SK-N-SH (cell line): ENCODE measurements at regions not wholly inside any gene's neighbourhood (a gene's known extent, or its start where the extent isn't known, plus 50 kb on each side); places are given as distances from the start of the nearest gene placed in this dataset.

Experiments
- CTCF ChIA-PET: fragments of 300-600, 350-600 bp; formaldehyde crosslinking; extraction: SDS; loops from one replicate; lab custom pipeline; 2021; lab: Yijun Ruan, JAX
- POLR2A ChIA-PET: fragments of 350-600 bp; sonication (Branson Sonifier 250); formaldehyde crosslinking; extraction: SDS; loops from one replicate; lab custom pipeline; 2020; ENCODE audit warnings: antibody characterized with exemption, inconsistent platforms; lab: Yijun Ruan, JAX
- DNase-seq: peaks from one replicate; pipeline ENCODE4 v3.0.0; 2012
- H2AFZ ChIP-seq: fragments of 200-600 bp; sonication (generic); 2 replicates; pipeline ENCODE4 v1.8.1; 2016; ENCODE audit warnings: antibody characterized with exemption, mild to moderate bottlenecking, low read depth
- H3F3A ChIP-seq: fragments of 200-600 bp; sonication (generic); replicated peaks from 2 replicates; pipeline ENCODE3; 2016; ENCODE audit warnings: antibody characterized with exemption, mild to moderate bottlenecking; ENCODE audit not compliant: insufficient read depth
- H3K27ac ChIP-seq, 2 experiments: fragments of 200-500 bp in 1 of 2; fragments of 200-600 bp in 1 of 2; sonication (Bioruptor generic) in 1 of 2; sonication (generic), shearing (Covaris generic) in 1 of 2; 2 replicates each; pipeline versions ENCODE4 v1.5.1 to v1.6.1; 2014 to 2016; ENCODE audit warnings: low read depth in 2 of 2, inconsistent platforms in 1 of 2, low read length in 1 of 2, mild to moderate bottlenecking in 1 of 2, mixed read lengths in 1 of 2
- H3K27me3 ChIP-seq: fragments of 200-600 bp; sonication (generic), shearing (Covaris generic); 2 replicates; pipeline ENCODE4 v1.6.1; 2016; ENCODE audit warnings: mixed run types; ENCODE audit not compliant: insufficient read depth
- H3K36me3 ChIP-seq, 2 experiments: fragments of 200-500 bp in 1 of 2; fragments of 200-600 bp in 1 of 2; sonication (Bioruptor generic) in 1 of 2; sonication (generic) in 1 of 2; replicated peaks in 1 of 2; 2 replicates each; pipeline versions ENCODE3 to v1.5.1; 2014 to 2016; ENCODE audit warnings: low read length in 1 of 2, mild to moderate bottlenecking in 1 of 2; ENCODE audit not compliant: insufficient read depth in 2 of 2, control insufficient read depth in 1 of 2
- H3K4me1 ChIP-seq, 2 experiments: fragments of 200-500 bp in 1 of 2; fragments of 200-600 bp in 1 of 2; sonication (Bioruptor generic) in 1 of 2; sonication (generic), shearing (Covaris generic) in 1 of 2; 2 replicates each; pipeline versions ENCODE4 v1.5.1 to v1.6.1; 2014 to 2016; ENCODE audit warnings: low read depth in 1 of 2, low read length in 1 of 2, mixed run types in 1 of 2; ENCODE audit not compliant: insufficient read depth in 2 of 2, control insufficient read depth in 1 of 2
- H3K4me2 ChIP-seq: fragments of 200-600 bp; sonication (generic), shearing (Covaris generic); 2 replicates; pipeline ENCODE4 v1.6.1; 2017; ENCODE audit warnings: mixed run types
- H3K4me3 ChIP-seq, 2 experiments: fragments of 200-500 bp in 1 of 2; fragments of 200-600 bp in 1 of 2; sonication (Bioruptor generic) in 1 of 2; sonication (generic), shearing (Covaris generic) in 1 of 2; 2 replicates each; pipeline versions ENCODE4 v1.5.1 to v1.8.1; 2014 to 2016; ENCODE audit warnings: low read depth in 2 of 2, inconsistent platforms in 1 of 2, low read length in 1 of 2, mild to moderate bottlenecking in 1 of 2, mixed read lengths in 1 of 2, moderate library complexity in 1 of 2
- H3K79me2 ChIP-seq: fragments of 200-600 bp; sonication (generic); 2 replicates; pipeline ENCODE4 v1.8.1; 2017; ENCODE audit warnings: mild to moderate bottlenecking; ENCODE audit not compliant: insufficient read depth
- H3K9ac ChIP-seq: fragments of 200-600 bp; sonication (generic); 2 replicates; pipeline ENCODE4 v1.6.1; 2017; ENCODE audit warnings: mixed run types
- H3K9me2 ChIP-seq: fragments of 200-600 bp; sonication (generic); 2 replicates; pipeline ENCODE4 v1.6.1; 2017; ENCODE audit warnings: mixed run types
- H3K9me3 ChIP-seq: fragments of 200-600 bp; sonication (generic); 2 replicates; pipeline ENCODE4 v1.6.1; 2017; ENCODE audit warnings: mixed run types, mild to moderate bottlenecking, moderate library complexity
- H4K20me1 ChIP-seq: fragments of 200-600 bp; sonication (generic); 2 replicates; pipeline ENCODE4 v1.6.1; 2017; ENCODE audit warnings: mild to moderate bottlenecking, mixed run types; ENCODE audit not compliant: insufficient read depth
- CHD2 ChIP-seq: fragments of 150-350 bp; IDR thresholded peaks from 2 replicates; pipeline ENCODE4 v1.6.1; 2018; ENCODE audit warnings: low read length; ENCODE audit not compliant: partially characterized antibody
- CTCF ChIP-seq: fragments of 200-600 bp; sonication (generic); IDR thresholded peaks from 2 replicates; pipeline ENCODE4 v1.6.1; 2017; ENCODE audit warnings: antibody characterized with exemption, mild to moderate bottlenecking, moderate library complexity
- EP300 ChIP-seq, 2 experiments: IDR thresholded peaks; 2 replicates each; pipeline versions ENCODE4 v1.4.0 to v1.6.1; 2012; ENCODE audit warnings: borderline replicate concordance in 1 of 2, low read depth in 1 of 2, low read length in 1 of 2
- FOXJ3 ChIP-seq: sonication (generic); formaldehyde crosslinking; IDR thresholded peaks from 2 replicates; pipeline ENCODE4 v1.5.1; 2020; ENCODE audit warnings: mild to moderate bottlenecking, missing genetic modification reagents
- GATA2 ChIP-seq: sonication (generic); formaldehyde crosslinking; IDR thresholded peaks from 2 replicates; pipeline ENCODE4 v1.5.0; 2020; ENCODE audit warnings: mild to moderate bottlenecking, missing genetic modification reagents
- JUND ChIP-seq: IDR thresholded peaks from 2 replicates; pipeline ENCODE4 v1.4.0; 2012
- MAX ChIP-seq: IDR thresholded peaks from 2 replicates; pipeline ENCODE4 v1.4.0; 2012; ENCODE audit warnings: low read depth
- MXI1 ChIP-seq: IDR thresholded peaks from 2 replicates; pipeline ENCODE4 v1.6.1; 2012; ENCODE audit warnings: mild to moderate bottlenecking, low read depth, low read length, improper control_type of control experiment
- RAD21 ChIP-seq: IDR thresholded peaks from 2 replicates; pipeline ENCODE4 v1.6.1; 2012; ENCODE audit warnings: mild to moderate bottlenecking, low read length
- RFX5 ChIP-seq: IDR thresholded peaks from 2 replicates; pipeline ENCODE4 v1.6.1; 2012; ENCODE audit warnings: mild to moderate bottlenecking, improper control_type of control experiment, low read length
- RXRA ChIP-seq: IDR thresholded peaks from 2 replicates; pipeline ENCODE4 v1.4.0; 2012; ENCODE audit warnings: low read depth, mild to moderate bottlenecking, borderline replicate concordance
- SMC3 ChIP-seq: IDR thresholded peaks from 2 replicates; pipeline ENCODE4 v1.6.1; 2012; ENCODE audit warnings: low read depth, low read length, improper control_type of control experiment
- TEAD4 ChIP-seq: IDR thresholded peaks from 2 replicates; pipeline ENCODE4 v1.4.0; 2012; ENCODE audit warnings: mild to moderate bottlenecking, borderline replicate concordance; ENCODE audit not compliant: insufficient read depth
- USF1 ChIP-seq: IDR thresholded peaks from 2 replicates; pipeline ENCODE4 v1.4.0; 2012; ENCODE audit warnings: low read depth, borderline replicate concordance
- USF2 ChIP-seq: fragments of 150-350 bp; IDR thresholded peaks from 2 replicates; pipeline ENCODE4 v1.6.1; 2017; ENCODE audit warnings: antibody characterized with exemption, low read length, low read depth, borderline replicate concordance
- YY1 ChIP-seq: IDR thresholded peaks from 2 replicates; pipeline ENCODE4 v1.4.0; 2012; ENCODE audit warnings: low read depth, mild to moderate bottlenecking
- WGBS: methylation state at CpG from one replicate; pipeline ENCODE4 v1.1.6; 2017; ENCODE audit warnings: low lambda C conversion rate; 5-methylcytosine and 5-hydroxymethylcytosine counted together
- TF ChIP-seq, protein P1 (sequence below): IDR thresholded peaks from 2 replicates; pipeline ENCODE4; 2012

DNA sequence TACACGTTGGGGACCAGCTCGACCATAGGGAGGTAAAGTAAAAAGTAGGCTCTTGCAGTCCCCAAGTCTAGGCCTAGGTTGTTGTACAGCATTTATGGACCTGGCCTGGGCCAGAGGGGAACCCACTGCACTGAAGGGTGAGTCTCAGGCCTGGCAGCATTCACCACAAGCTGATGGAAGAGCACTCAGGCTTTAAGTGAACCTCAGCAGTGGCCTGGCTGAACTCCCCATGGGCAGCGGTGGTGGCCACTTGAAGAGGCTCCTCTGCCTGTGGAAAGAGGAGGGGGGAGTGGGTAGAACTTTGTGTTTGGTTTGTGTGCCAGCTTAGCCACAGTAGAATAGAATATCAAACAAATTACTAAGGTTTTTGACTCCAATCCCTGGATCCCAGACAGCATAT, 176.2 kb upstream of the PRMT6 start:
- Histone ChIP-seq H2AFZ (no peak overlapping the region), H3F3A (no peaks in the 10 kb centered on the region), H3K9me2 (no peaks in the 10 kb centered on the region), H3K27me3 (no peaks in the 10 kb centered on the region), H3K36me3 (no peaks in the 10 kb centered on the region), H4K20me1 (no peaks in the 10 kb centered on the region), H3K79me2 (no peaks in the 10 kb centered on the region), H3K9ac (no peak overlapping the region), H3K4me1 (peaks cover 0 to 7% of the 10 kb centered on the region in 2 experiments; a peak in 1 of 4 replicates), H3K4me2 (no peak overlapping the region), H3K4me3 (no peak overlapping the region), H3K27ac (no peak overlapping the region), H3K9me3 (no peaks in the 10 kb centered on the region)
- ChIA-PET POLR2A (no interaction called here), CTCF (no interaction called here)
- DNase-seq: no peak
- 35% methylated on average over 3 of the region's 3 CpGs for WGBS
- TF ChIP-seq EP300 (IDR thresholded peaks at IDR 0.05; ENCODE audit: borderline replicate concordance in 1 of 2, low read depth in 1 of 2, low read length in 1 of 2): no peak
- TF ChIP-seq USF1: no peak
- no peak for TF ChIP-seq MXI1
- TF ChIP-seq, protein P1, sequence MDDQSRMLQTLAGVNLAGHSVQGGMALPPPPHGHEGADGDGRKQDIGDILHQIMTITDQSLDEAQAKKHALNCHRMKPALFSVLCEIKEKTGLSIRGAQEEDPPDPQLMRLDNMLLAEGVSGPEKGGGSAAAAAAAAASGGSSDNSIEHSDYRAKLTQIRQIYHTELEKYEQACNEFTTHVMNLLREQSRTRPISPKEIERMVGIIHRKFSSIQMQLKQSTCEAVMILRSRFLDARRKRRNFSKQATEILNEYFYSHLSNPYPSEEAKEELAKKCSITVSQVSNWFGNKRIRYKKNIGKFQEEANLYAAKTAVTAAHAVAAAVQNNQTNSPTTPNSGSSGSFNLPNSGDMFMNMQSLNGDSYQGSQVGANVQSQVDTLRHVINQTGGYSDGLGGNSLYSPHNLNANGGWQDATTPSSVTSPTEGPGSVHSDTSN: no peak
- TF ChIP-seq JUND: no peak
- TF ChIP-seq GATA2 (CRISPR knock-in tag): no peak
- no peak for TF ChIP-seq USF2
- TF ChIP-seq RXRA: no peak
- TF ChIP-seq SMC3: no peak
- TF ChIP-seq YY1: no peak
- TF ChIP-seq MAX: no peak
- TF ChIP-seq TEAD4: no peak
- no peak for TF ChIP-seq RFX5
- no peak for TF ChIP-seq RAD21
- TF ChIP-seq FOXJ3 (CRISPR knock-in tag): no peak
- no peak for TF ChIP-seq CHD2
- TF ChIP-seq CTCF: no peak
